ENCODE measurements at regions not wholly inside any gene's neighbourhood (a gene's known extent, or its start where the extent isn't known, plus 50 kb on each side); places are given as distances from the start of the nearest gene placed in this dataset.

- H3K4me3 Mint-ChIP-seq: no peak overlapping the region
- H3K27me3 Mint-ChIP-seq (ENCODE audit: low read depth in 3 of 3): no peaks in the 10 kb centered on the region
- no peaks in the 10 kb centered on the region for H3K9me3 Mint-ChIP-seq
- no peak for DNase-seq
- TF ChIP-seq CTCF (IDR thresholded peaks at IDR 0.05): no peak
- no peak overlapping the region for H3K4me2 ChIP-seq (replicated peaks; ENCODE audit: extremely low read depth, low read length, poor library complexity, severe bottlenecking)
- H3K4me1 ChIP-seq (ENCODE audit: control insufficient read depth in 1 of 2, insufficient read depth in 2 of 2, low read length in 2 of 2): no peaks in the 10 kb centered on the region
- H3K36me3 ChIP-seq (replicated peaks in 1 of 2; ENCODE audit: control insufficient read depth in 1 of 2, insufficient read depth in 2 of 2, low read length in 2 of 2): no peaks in the 10 kb centered on the region
- no peaks in the 10 kb centered on the region for H3K9me3 ChIP-seq (replicated peaks in 1 of 2; ENCODE audit: control insufficient read depth in 1 of 2, insufficient read depth in 1 of 2, low read length in 2 of 2)
- no peaks in the 10 kb centered on the region for H3K27me3 ChIP-seq (ENCODE audit: control insufficient read depth in 2 of 2, insufficient read depth in 2 of 2, low read length in 2 of 2)
- no peaks in the 10 kb centered on the region for H3K79me2 ChIP-seq (ENCODE audit: insufficient read depth, low read length)
- no peak overlapping the region for H3K27ac Mint-ChIP-seq
- H4K20me1 ChIP-seq (ENCODE audit: insufficient read depth, low read length): no peaks in the 10 kb centered on the region
- no peak overlapping the region for H3K9ac ChIP-seq (ENCODE audit: insufficient read depth, low read length, poor library complexity, severe bottlenecking)
- WGBS (ENCODE audit: insufficient coverage): no CpG with 5 or more reads among the region's 4 CpGs
- intact Hi-C loops (cut with micrococcal nuclease): no loop called here
- no peaks in the 10 kb centered on the region for H3K4me1 Mint-ChIP-seq
- no peak overlapping the region for H3K27ac ChIP-seq (ENCODE audit: low read depth in 1 of 2, low read length in 2 of 2)
- no peak overlapping the region for H2AFZ ChIP-seq (ENCODE audit: insufficient read depth, low read depth, low read length, poor library complexity, severe bottlenecking)
- H3K4me3 ChIP-seq (replicated peaks in 1 of 3; ENCODE audit: low read depth in 2 of 3, low read length in 3 of 3): no peak overlapping the region
- H3K36me3 Mint-ChIP-seq: no peaks in the 10 kb centered on the region
Measured at GRCh38 chr3:76768912-76769311, 271.0 kb upstream of the ROBO2 start.

GRCh38 chr3:76776927-76777326 is 263.0 kb upstream of the ROBO2 start:
- H3K27ac Mint-ChIP-seq: no peak overlapping the region
- intact Hi-C loops (cut with micrococcal nuclease): no loop called here
- H3K27me3 Mint-ChIP-seq (ENCODE audit: low read depth in 3 of 3): no peaks in the 10 kb centered on the region
- Histone ChIP-seq H2AFZ (ENCODE audit: insufficient read depth, low read depth, low read length, poor library complexity, severe bottlenecking) (no peak overlapping the region), H3K9me3 (replicated peaks in 1 of 2; ENCODE audit: control insufficient read depth in 1 of 2, insufficient read depth in 1 of 2, low read length in 2 of 2) (no peaks in the 10 kb centered on the region), H3K36me3 (replicated peaks in 1 of 2; ENCODE audit: control insufficient read depth in 1 of 2, insufficient read depth in 2 of 2, low read length in 2 of 2) (no peaks in the 10 kb centered on the region), H3K27ac (ENCODE audit: low read depth in 1 of 2, low read length in 2 of 2) (no peak overlapping the region), H3K4me1 (ENCODE audit: control insufficient read depth in 1 of 2, insufficient read depth in 2 of 2, low read length in 2 of 2) (no peaks in the 10 kb centered on the region), H3K79me2 (ENCODE audit: insufficient read depth, low read length) (no peaks in the 10 kb centered on the region), H4K20me1 (ENCODE audit: insufficient read depth, low read length) (no peaks in the 10 kb centered on the region), H3K4me3 (replicated peaks in 1 of 3; ENCODE audit: low read depth in 2 of 3, low read length in 3 of 3) (no peak overlapping the region), H3K27me3 (ENCODE audit: control insufficient read depth in 2 of 2, insufficient read depth in 2 of 2, low read length in 2 of 2) (no peaks in the 10 kb centered on the region), H3K4me2 (replicated peaks; ENCODE audit: extremely low read depth, low read length, poor library complexity, severe bottlenecking) (no peak overlapping the region), H3K9ac (ENCODE audit: insufficient read depth, low read length, poor library complexity, severe bottlenecking) (no peak overlapping the region)
- H3K9me3 Mint-ChIP-seq: peaks cover 0 to 2% (median 0%) of the 10 kb centered on the region in 7 donors
- no peaks in the 10 kb centered on the region for H3K36me3 Mint-ChIP-seq
- no peak overlapping the region for H3K4me3 Mint-ChIP-seq
- no peaks in the 10 kb centered on the region for H3K4me1 Mint-ChIP-seq
- no CpG with 5 or more reads among the region's 3 CpGs for WGBS (ENCODE audit: insufficient coverage)
- TF ChIP-seq CTCF (IDR thresholded peaks at IDR 0.05): no peak
- no peak for DNase-seq
